H9 (cell line): ENCODE measurements at regions not wholly inside any gene's neighbourhood (a gene's known extent, or its start where the extent isn't known, plus 50 kb on each side); places are given as distances from the start of the nearest gene placed in this dataset.

Experiments
- DNase-seq: peaks from one replicate; pipeline ENCODE4 v3.0.0-alpha.2; 2017
- H2AFZ ChIP-seq: one replicate; pipeline ENCODE4 v1.6.1; 2013; ENCODE audit warnings: mild to moderate bottlenecking, low read length, control low read depth, moderate library complexity
- H2AK5ac ChIP-seq: 2 replicates; pipeline ENCODE4 v1.6.1; 2013; ENCODE audit warnings: low read length, control low read depth, mixed read lengths; ENCODE audit not compliant: insufficient read length
- H2BK120ac ChIP-seq: one replicate; pipeline ENCODE4 v1.6.1; 2013; ENCODE audit warnings: low read depth, mild to moderate bottlenecking, low read length, control low read depth, inconsistent platforms; ENCODE audit not compliant: poor library complexity, severe bottlenecking
- H2BK12ac ChIP-seq: 2 replicates; pipeline ENCODE4 v1.6.1; 2013; ENCODE audit warnings: low read length, control low read depth, mixed read lengths, low read depth; ENCODE audit not compliant: insufficient read length
- H2BK15ac ChIP-seq: 2 replicates; pipeline ENCODE4 v1.6.1; 2013; ENCODE audit warnings: low read depth, low read length, control low read depth
- H2BK20ac ChIP-seq: one replicate; pipeline ENCODE4 v1.6.1; 2013; ENCODE audit warnings: low read depth, mild to moderate bottlenecking, low read length, control low read depth, inconsistent platforms; ENCODE audit not compliant: poor library complexity, severe bottlenecking
- H2BK5ac ChIP-seq: 2 replicates; pipeline ENCODE4 v1.6.1; 2013; ENCODE audit warnings: low read length, control low read depth, mixed read lengths; ENCODE audit not compliant: insufficient read length
- H3K14ac ChIP-seq: 2 replicates; pipeline ENCODE4 v1.6.1; 2013; ENCODE audit warnings: low read length, control low read depth; ENCODE audit not compliant: insufficient read depth
- H3K18ac ChIP-seq: 2 replicates; pipeline ENCODE4 v1.6.1; 2013; ENCODE audit warnings: low read depth, mild to moderate bottlenecking, mixed read lengths, low read length, control low read depth; ENCODE audit not compliant: insufficient read length
- H3K23ac ChIP-seq: 2 replicates; pipeline ENCODE4 v1.6.1; 2013; ENCODE audit warnings: low read length, control low read depth, mixed read lengths, low read depth; ENCODE audit not compliant: insufficient read length
- H3K23me2 ChIP-seq: 2 replicates; pipeline ENCODE4 v1.6.1; 2013; ENCODE audit warnings: low read depth, mild to moderate bottlenecking, mixed read lengths, low read length, control low read depth; ENCODE audit not compliant: insufficient read length, poor library complexity, severe bottlenecking
- H3K27ac ChIP-seq: 2 replicates; pipeline ENCODE4 v1.5.1; 2013; ENCODE audit warnings: low read length, control low read depth, mixed read lengths, low read depth; ENCODE audit not compliant: insufficient read length
- H3K27me3 ChIP-seq: 2 replicates; pipeline ENCODE4 v1.6.1; 2013; ENCODE audit warnings: low read length, control low read depth, inconsistent platforms; ENCODE audit not compliant: insufficient read depth
- H3K4ac ChIP-seq: 2 replicates; pipeline ENCODE4 v1.6.1; 2013; ENCODE audit warnings: low read depth, mild to moderate bottlenecking, control low read depth, inconsistent platforms, low read length, moderate library complexity
- H3K4me1 ChIP-seq: 2 replicates; pipeline ENCODE4 v1.6.1; 2013; ENCODE audit warnings: low read length, control low read depth, inconsistent platforms; ENCODE audit not compliant: insufficient read depth
- H3K4me2 ChIP-seq: 2 replicates; pipeline ENCODE4 v1.6.1; 2013; ENCODE audit warnings: low read length, control low read depth, mixed read lengths; ENCODE audit not compliant: insufficient read length, insufficient read depth
- H3K56ac ChIP-seq: 2 replicates; pipeline ENCODE4 v1.6.1; 2013; ENCODE audit warnings: low read depth, mild to moderate bottlenecking, mixed read lengths, low read length, control low read depth; ENCODE audit not compliant: insufficient read length
- H3K79me1 ChIP-seq: 2 replicates; pipeline ENCODE4 v1.6.1; 2013; ENCODE audit warnings: low read depth, mild to moderate bottlenecking, moderate library complexity, low read length, control low read depth, inconsistent platforms; ENCODE audit not compliant: insufficient read depth, poor library complexity, severe bottlenecking
- H3K79me2 ChIP-seq: 2 replicates; pipeline ENCODE4 v1.6.1; 2013; ENCODE audit warnings: low read length, control low read depth, inconsistent platforms; ENCODE audit not compliant: insufficient read depth
- H3K9ac ChIP-seq: 2 replicates; pipeline ENCODE4 v1.6.1; 2013; ENCODE audit warnings: low read length, control low read depth, mixed read lengths; ENCODE audit not compliant: insufficient read length; ENCODE audit errors: extremely low read depth
- H3K9me3 ChIP-seq: one replicate; pipeline ENCODE4 v1.6.1; 2013; ENCODE audit warnings: low read depth, low read length, inconsistent platforms; ENCODE audit not compliant: control insufficient read depth
- H3T11ph ChIP-seq: one replicate; pipeline ENCODE4 v1.6.1; 2013; ENCODE audit warnings: mild to moderate bottlenecking, low read length, control low read depth, inconsistent platforms
- H4K20me1 ChIP-seq: one replicate; pipeline ENCODE4 v1.6.1; 2013; ENCODE audit not compliant: control insufficient read depth, insufficient read length, insufficient read depth
- H4K5ac ChIP-seq: 2 replicates; pipeline ENCODE4 v1.6.1; 2013; ENCODE audit warnings: low read depth, mild to moderate bottlenecking, mixed read lengths, low read length, control low read depth; ENCODE audit not compliant: insufficient read length
- H4K8ac ChIP-seq: replicated peaks from 2 replicates; pipeline ENCODE4 v1.6.1; 2013; ENCODE audit warnings: low read length, control low read depth, mixed read lengths, low read depth; ENCODE audit not compliant: insufficient read length
- H4K91ac ChIP-seq: 2 replicates; pipeline ENCODE4 v1.6.1; 2013; ENCODE audit warnings: low read depth, mild to moderate bottlenecking, moderate library complexity, mixed read lengths, low read length, control low read depth; ENCODE audit not compliant: insufficient read length
- H3K27ac Mint-ChIP-seq, 3 experiments: 2 replicates in 2 of 3; 3 replicates in 1 of 3; pipeline ENCODE4 v1.8.0; 2020 to 2021; ENCODE audit warnings: mixed read lengths in 3 of 3, mild to moderate bottlenecking in 1 of 3, moderate library complexity in 1 of 3
- H3K27me3 Mint-ChIP-seq: 2 replicates; pipeline ENCODE4 v1.8.0; 2021; ENCODE audit warnings: low read depth, mild to moderate bottlenecking, moderate library complexity, mixed read lengths
- H3K36me3 Mint-ChIP-seq, 3 experiments: 2 replicates in 2 of 3; 3 replicates in 1 of 3; pipeline ENCODE4 v1.8.0; 2020 to 2021; ENCODE audit warnings: low read depth in 3 of 3, mixed read lengths in 3 of 3; ENCODE audit not compliant: insufficient read depth in 1 of 3
- H3K4me1 Mint-ChIP-seq, 2 experiments: 2 replicates each; pipeline ENCODE4 v1.8.0; 2020; ENCODE audit warnings: mixed read lengths in 2 of 2
- H3K4me3 Mint-ChIP-seq, 2 experiments: 2 replicates in 1 of 2; 3 replicates in 1 of 2; pipeline ENCODE4 v1.8.0; 2020 to 2021; ENCODE audit warnings: mild to moderate bottlenecking in 2 of 2, mixed read lengths in 2 of 2, moderate library complexity in 1 of 2
- H3K9me3 Mint-ChIP-seq, 2 experiments: 2 replicates in 1 of 2; 3 replicates in 1 of 2; pipeline ENCODE4 v1.8.0; 2020; ENCODE audit warnings: mild to moderate bottlenecking in 2 of 2, mixed read lengths in 2 of 2, moderate library complexity in 1 of 2
- WGBS: extraction: QIAGEN DNeasy Blood & Tissue Kit; methylation state at CpG from one replicate; pipeline ENCODE4 v1.1.7; 2013; ENCODE audit warnings: missing lambda C conversion rate, low lambda C conversion rate, mixed read lengths; ENCODE audit not compliant: insufficient read length; ENCODE audit errors: extremely low coverage; 5-methylcytosine and 5-hydroxymethylcytosine counted together
- TF ChIP-seq, protein P1 (sequence below): fragments of 200-600 bp; sonication (generic); conservative IDR thresholded peaks from 3 replicates; pipeline ENCODE4 v1.8.0; 2021; ENCODE audit warnings: antibody characterized with exemption, mild to moderate bottlenecking

- Histone ChIP-seq H2BK20ac (no peak overlapping the region), H3T11ph (no peak overlapping the region), H2AFZ (no peak overlapping the region), H3K9me3 (no peaks in the 10 kb centered on the region), H4K20me1 (no peaks in the 10 kb centered on the region), H2BK120ac (no peak overlapping the region), H3K27ac (no peak overlapping the region), H2BK12ac (no peak overlapping the region), H2BK5ac (no peak overlapping the region), H3K27me3 (no peaks in the 10 kb centered on the region), H4K8ac (no peak overlapping the region), H3K56ac (no peak overlapping the region), H3K4me2 (no peak overlapping the region), H2AK5ac (no peak overlapping the region), H3K4me1 (no peaks in the 10 kb centered on the region), H3K14ac (no peak overlapping the region), H3K4ac (no peak overlapping the region), H3K18ac (no peak overlapping the region), H3K23me2 (no peaks in the 10 kb centered on the region), H2BK15ac (no peak overlapping the region), H4K5ac (no peak overlapping the region), H3K23ac (no peak overlapping the region), H4K91ac (no peak overlapping the region), H3K79me2 (no peaks in the 10 kb centered on the region), H3K9ac (no peak overlapping the region), H3K79me1 (no peaks in the 10 kb centered on the region)
- Mint-ChIP-seq H3K9me3 (peaks cover 18 to 22% of the 10 kb centered on the region in 2 experiments), H3K27ac (no peak overlapping the region), H3K4me1 (peaks cover 0 to 6% of the 10 kb centered on the region in 2 experiments; a peak in 1 of 4 replicates), H3K4me3 (no peak overlapping the region), H3K36me3 (peaks cover 4 to 25% (median 7%) of the 10 kb centered on the region in 3 experiments; a peak in 4 of 7 replicates), H3K27me3 (peaks cover 4% of the 10 kb centered on the region; the same call in 1 of the 2 replicates)
- WGBS, result no CpG with 5 or more reads among the region's 1 CpG
- TF ChIP-seq, protein P1, sequence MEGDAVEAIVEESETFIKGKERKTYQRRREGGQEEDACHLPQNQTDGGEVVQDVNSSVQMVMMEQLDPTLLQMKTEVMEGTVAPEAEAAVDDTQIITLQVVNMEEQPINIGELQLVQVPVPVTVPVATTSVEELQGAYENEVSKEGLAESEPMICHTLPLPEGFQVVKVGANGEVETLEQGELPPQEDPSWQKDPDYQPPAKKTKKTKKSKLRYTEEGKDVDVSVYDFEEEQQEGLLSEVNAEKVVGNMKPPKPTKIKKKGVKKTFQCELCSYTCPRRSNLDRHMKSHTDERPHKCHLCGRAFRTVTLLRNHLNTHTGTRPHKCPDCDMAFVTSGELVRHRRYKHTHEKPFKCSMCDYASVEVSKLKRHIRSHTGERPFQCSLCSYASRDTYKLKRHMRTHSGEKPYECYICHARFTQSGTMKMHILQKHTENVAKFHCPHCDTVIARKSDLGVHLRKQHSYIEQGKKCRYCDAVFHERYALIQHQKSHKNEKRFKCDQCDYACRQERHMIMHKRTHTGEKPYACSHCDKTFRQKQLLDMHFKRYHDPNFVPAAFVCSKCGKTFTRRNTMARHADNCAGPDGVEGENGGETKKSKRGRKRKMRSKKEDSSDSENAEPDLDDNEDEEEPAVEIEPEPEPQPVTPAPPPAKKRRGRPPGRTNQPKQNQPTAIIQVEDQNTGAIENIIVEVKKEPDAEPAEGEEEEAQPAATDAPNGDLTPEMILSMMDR, result no peak
- peak; percentile 35 for DNase-seq
Measured at GRCh38 chr11:22065472-22065871, 127.4 kb upstream of the ANO5 start.
